ENCODE measurements at regions not wholly inside any gene's neighbourhood (a gene's known extent, or its start where the extent isn't known, plus 50 kb on each side); places are given as distances from the start of the nearest gene placed in this dataset.

GRCh38 chr5:3542769-3543168 is 52.9 kb upstream of the IRX1 start:
- no peak for DNase-seq

DNA sequence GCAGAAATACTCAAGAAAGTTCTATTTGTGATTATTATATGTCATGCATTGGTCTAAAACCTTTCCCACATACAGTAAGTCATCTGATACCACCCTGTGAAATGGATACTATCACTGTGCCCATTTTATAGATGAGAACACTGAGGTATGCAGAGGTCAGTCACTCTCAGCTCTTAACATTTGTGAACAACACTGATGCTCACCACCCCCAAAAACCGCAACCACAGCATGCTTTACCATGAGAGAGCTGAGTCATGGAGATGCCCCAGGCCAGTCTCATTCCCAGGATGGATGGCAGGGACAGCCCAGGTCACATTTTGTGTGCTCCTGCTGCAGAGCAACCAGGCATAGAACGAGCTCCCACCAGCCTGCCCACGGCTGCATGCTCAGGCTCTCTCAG is 53.5 kb upstream of the IRX1 start:
- DNase-seq: no peak

GRCh38 chr5:3538886-3539285 is 56.7 kb upstream of the IRX1 start:
- no peak for DNase-seq

GRCh38 chr5:3537942-3538341 is 57.7 kb upstream of the IRX1 start:
- DNase-seq: no peak

GRCh38 chr5:3535414-3536211 is 60.0 kb upstream of the IRX1 start:
- no peak for DNase-seq

DNA sequence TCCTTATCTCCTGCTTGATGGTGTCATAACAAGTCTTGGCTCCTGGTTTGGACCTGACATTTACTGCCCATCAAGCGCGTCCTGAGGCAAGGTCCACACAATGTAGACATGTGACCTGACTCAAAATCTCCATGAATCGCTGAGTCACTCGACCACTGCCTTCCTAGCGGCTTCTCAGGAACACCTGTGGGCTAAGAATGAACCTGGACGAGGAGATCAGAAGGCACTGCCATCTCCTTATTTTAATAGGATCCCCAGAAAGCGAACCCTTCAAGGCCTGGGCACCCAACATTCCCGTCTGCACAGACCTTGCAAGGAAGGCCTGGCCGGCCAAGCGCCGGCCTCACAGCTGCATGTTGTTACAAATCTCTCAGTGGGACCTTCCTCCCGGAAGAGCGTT is 60.6 kb upstream of the IRX1 start:
- no peak for DNase-seq

DNA sequence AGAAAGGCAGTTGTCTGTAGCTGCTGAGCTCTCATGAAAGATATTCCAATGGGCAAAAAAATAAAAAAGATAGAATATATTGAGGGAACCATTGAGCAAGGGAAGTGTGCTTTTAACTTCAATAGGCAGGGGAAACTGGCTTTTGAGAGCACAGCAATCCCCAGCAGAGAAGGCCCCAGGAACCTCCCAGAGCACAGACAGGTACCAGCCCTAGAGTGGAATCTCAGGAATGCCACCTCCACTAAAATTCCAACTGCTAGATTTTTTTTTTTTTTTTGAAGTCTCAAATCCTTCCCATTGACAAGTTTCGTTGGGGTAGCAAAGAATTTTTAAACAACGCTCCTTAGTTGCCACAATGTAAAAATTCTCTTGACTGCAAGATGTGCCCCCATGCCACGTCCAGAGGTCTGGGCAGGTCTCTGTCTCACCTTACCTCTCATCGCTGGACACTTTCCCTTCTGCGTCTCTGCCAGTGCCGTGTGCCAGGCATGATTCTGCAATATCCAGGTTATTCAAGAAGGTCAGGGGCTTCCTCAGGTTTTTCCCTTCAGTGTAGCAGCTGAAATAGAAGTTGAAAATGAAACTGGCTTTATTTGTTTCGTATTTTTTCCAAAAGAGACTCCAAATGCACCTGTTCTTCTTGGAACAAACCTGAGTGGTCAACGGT is 64.2 kb upstream of the IRX1 start:
- no peak for DNase-seq

GRCh38 chr5:3530251-3530650 is 65.4 kb upstream of the IRX1 start:
- DNase-seq: no peak

GRCh38 chr5:3526551-3527185 is 69.0 kb upstream of the IRX1 start:
- no peak for DNase-seq

- no peak for DNase-seq
Observed at GRCh38 chr5:3522491-3522890, 73.1 kb upstream of the IRX1 start.

- DNase-seq: no peak
Observed at GRCh38 chr5:3518576-3518975, 77.1 kb upstream of the IRX1 start.

- DNase-seq: no peak
Observed at GRCh38 chr5:3518051-3518450, 77.6 kb upstream of the IRX1 start.

- DNase-seq: no peak
Observed at GRCh38 chr5:3517348-3517747, 78.3 kb upstream of the IRX1 start.

- no peak for DNase-seq
Observed at GRCh38 chr5:3512361-3513095, 83.1 kb upstream of the IRX1 start.

DNA sequence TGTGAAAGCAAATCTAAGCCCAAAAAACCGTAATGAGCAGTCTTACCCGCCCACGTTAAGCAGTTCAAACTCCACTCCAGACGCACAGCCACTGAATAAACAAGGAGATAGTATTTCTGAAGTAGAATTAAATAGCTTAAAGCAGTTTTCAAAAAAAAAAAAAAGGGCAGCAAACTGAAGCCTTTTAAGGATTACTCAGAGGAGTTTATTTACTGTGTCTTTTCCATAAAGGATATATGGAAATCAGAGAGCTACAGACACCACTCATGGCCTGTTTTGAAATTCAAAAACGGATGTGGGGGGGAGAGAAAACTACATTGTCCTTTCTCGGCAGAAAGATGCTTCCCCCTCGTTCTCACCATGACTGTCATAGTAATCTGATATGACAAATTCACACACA is 83.7 kb upstream of the IRX1 start:
- DNase-seq: no peak

GRCh38 chr5:3511519-3511918 is 84.1 kb upstream of the IRX1 start:
- no peak for DNase-seq

GRCh38 chr5:3510642-3511417 is 84.8 kb upstream of the IRX1 start:
- DNase-seq: no peak

- DNase-seq: no peak
Observed at GRCh38 chr5:3509290-3509689, 86.3 kb upstream of the IRX1 start.

DNA sequence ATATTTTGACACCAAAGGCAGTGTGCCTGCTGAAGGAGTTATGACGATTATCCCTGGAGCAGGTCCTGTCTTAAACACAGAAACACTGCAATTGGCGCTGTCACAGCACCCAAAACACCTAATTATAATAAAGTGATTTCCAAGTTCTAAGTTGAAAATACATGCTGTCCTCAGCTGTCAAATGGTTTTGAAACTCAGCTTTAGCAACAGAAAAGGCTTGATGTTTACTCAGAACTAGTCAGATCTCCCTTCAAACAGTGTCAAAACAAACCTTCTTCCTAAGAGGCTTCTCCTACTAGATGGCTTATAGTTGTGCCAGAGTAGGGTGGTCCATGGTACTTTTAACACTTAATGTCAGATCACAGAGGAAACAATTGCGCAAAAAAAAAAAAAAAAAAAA is 87.2 kb upstream of the IRX1 start:
- no peak for DNase-seq

- no peak for DNase-seq
Observed at GRCh38 chr5:3490957-3491507, 104.6 kb upstream of the IRX1 start.

- no peak for DNase-seq
Observed at GRCh38 chr5:3489239-3489843, 106.3 kb upstream of the IRX1 start.

GRCh38 chr5:3484836-3485235 is 110.8 kb upstream of the IRX1 start:
- DNase-seq: no peak
